ENCODE measurements at regions not wholly inside any gene's neighbourhood (a gene's known extent, or its start where the extent isn't known, plus 50 kb on each side); places are given as distances from the start of the nearest gene placed in this dataset.

GRCh38 chr5:145495741-145496140, 339.4 kb downstream of the PRELID2 start:
- TF ChIP-seq CTCF (IDR thresholded peaks at IDR 0.05): no peak
- no peak for TF ChIP-seq POLR2A (IDR thresholded peaks at IDR 0.05)
